GM19395 (cell line): ENCODE measurements at regions not wholly inside any gene's neighbourhood (a gene's known extent, or its start where the extent isn't known, plus 50 kb on each side); places are given as distances from the start of the nearest gene placed in this dataset.

Experiments used
- ATAC-seq: cut with Tn5 transposase; IDR thresholded peaks from one replicate; pipeline ENCODE4 v1.9.1; 2021; ENCODE audit warnings: mild to moderate bottlenecking, moderate library complexity; ENCODE audit not compliant: unreplicated experiment

- no peak for ATAC-seq
Observed at GRCh38 chr2:14684516-14684915, 52.0 kb downstream of the LRATD1 start.

GRCh38 chr2:14690926-14691325 lies 58.4 kb downstream of the LRATD1 start:
- no peak for ATAC-seq

GRCh38 chr2:14693874-14694273 lies 61.4 kb downstream of the LRATD1 start:
- no peak for ATAC-seq

- no peak for ATAC-seq
Observed at GRCh38 chr2:14700753-14701152, 68.2 kb downstream of the LRATD1 start.

GRCh38 chr2:14702258-14702657 lies 69.7 kb downstream of the LRATD1 start:
- ATAC-seq: no peak

GRCh38 chr2:14706201-14706600 lies 73.7 kb downstream of the LRATD1 start:
- no peak for ATAC-seq

GRCh38 chr2:14712111-14712510 lies 79.6 kb downstream of the LRATD1 start:
- no peak for ATAC-seq

- no peak for ATAC-seq
Observed at GRCh38 chr2:14713248-14713647, 80.7 kb downstream of the LRATD1 start.

GRCh38 chr2:14715600-14715999 lies 83.1 kb downstream of the LRATD1 start:
- no peak for ATAC-seq

- ATAC-seq: no peak
Observed at GRCh38 chr2:14716319-14716718, 83.8 kb downstream of the LRATD1 start.

GRCh38 chr2:14717131-14717530 lies 84.6 kb downstream of the LRATD1 start:
- no peak for ATAC-seq

- no peak for ATAC-seq
Observed at GRCh38 chr2:14720319-14720718, 87.8 kb downstream of the LRATD1 start.

GRCh38 chr2:14720739-14721138 lies 88.2 kb downstream of the LRATD1 start:
- ATAC-seq: no peak

- ATAC-seq: no peak
Observed at GRCh38 chr2:14722904-14723570, 90.5 kb downstream of the LRATD1 start.

- no peak for ATAC-seq
Observed at GRCh38 chr2:14723684-14724083, 91.2 kb downstream of the LRATD1 start.

- no peak for ATAC-seq
Observed at GRCh38 chr2:14735696-14736095, 103.2 kb downstream of the LRATD1 start.

GRCh38 chr2:14737201-14737600 lies 104.7 kb downstream of the LRATD1 start:
- ATAC-seq: no peak

GRCh38 chr2:14743861-14744260 lies 111.3 kb downstream of the LRATD1 start:
- ATAC-seq: no peak

GRCh38 chr2:14745288-14746076 lies 113.0 kb downstream of the LRATD1 start:
- ATAC-seq: no peak

- no peak for ATAC-seq
Observed at GRCh38 chr2:14746133-14746532, 113.6 kb downstream of the LRATD1 start.

- no peak for ATAC-seq
Observed at GRCh38 chr2:14747447-14747846, 114.9 kb downstream of the LRATD1 start.

GRCh38 chr2:14749884-14750283 lies 117.4 kb downstream of the LRATD1 start:
- no peak for ATAC-seq
